ENCODE measurements at regions not wholly inside any gene's neighbourhood (a gene's known extent, or its start where the extent isn't known, plus 50 kb on each side); places are given as distances from the start of the nearest gene placed in this dataset.

- no peak for DNase-seq (ENCODE audit: low read depth in 1 of 2, low spot score in 1 of 2)
- TF ChIP-seq JUND (IDR thresholded peaks at IDR 0.05; ENCODE audit: low read depth), result no peak
- in situ Hi-C loops (cut with HindIII; ENCODE audit: low pct_unique_long_range_greater_than_20kb, low sequenced_read_pairs), result no loop called here
Measured at GRCh38 chr10:91007655-91008054, 86.8 kb upstream of the ANKRD1 start.

- DNase-seq (ENCODE audit: low read depth in 1 of 2, low spot score in 1 of 2), result no peak
- in situ Hi-C loops (cut with HindIII; ENCODE audit: low pct_unique_long_range_greater_than_20kb, low sequenced_read_pairs), result no loop called here
- no peak for TF ChIP-seq JUND (IDR thresholded peaks at IDR 0.05; ENCODE audit: low read depth)
Measured at GRCh38 chr10:91009121-91009520, 88.2 kb upstream of the ANKRD1 start.

- in situ Hi-C loops (cut with HindIII; ENCODE audit: low pct_unique_long_range_greater_than_20kb, low sequenced_read_pairs), result no loop called here
- no peak for TF ChIP-seq JUND (IDR thresholded peaks at IDR 0.05; ENCODE audit: low read depth)
- DNase-seq (ENCODE audit: low read depth in 1 of 2, low spot score in 1 of 2), result no peak
Measured at GRCh38 chr10:91010952-91011351, 90.1 kb upstream of the ANKRD1 start.

GRCh38 chr10:91012502-91012901 lies 91.6 kb upstream of the ANKRD1 start:
- in situ Hi-C loops (cut with HindIII; ENCODE audit: low pct_unique_long_range_greater_than_20kb, low sequenced_read_pairs), result no loop called here
- DNase-seq (ENCODE audit: low read depth in 1 of 2, low spot score in 1 of 2), result no peak
- TF ChIP-seq JUND (IDR thresholded peaks at IDR 0.05; ENCODE audit: low read depth), result no peak

- no peak for DNase-seq (ENCODE audit: low read depth in 1 of 2, low spot score in 1 of 2)
- no peak for TF ChIP-seq JUND (IDR thresholded peaks at IDR 0.05; ENCODE audit: low read depth)
- in situ Hi-C loops (cut with HindIII; ENCODE audit: low pct_unique_long_range_greater_than_20kb, low sequenced_read_pairs), result no loop called here
Measured at GRCh38 chr10:91013985-91014384, 93.1 kb upstream of the ANKRD1 start.

- no peak for TF ChIP-seq JUND (IDR thresholded peaks at IDR 0.05; ENCODE audit: low read depth)
- in situ Hi-C loops (cut with HindIII; ENCODE audit: low pct_unique_long_range_greater_than_20kb, low sequenced_read_pairs), result no loop called here
- DNase-seq (ENCODE audit: low read depth in 1 of 2, low spot score in 1 of 2), result no peak
Measured at GRCh38 chr10:91017198-91017597, 96.3 kb upstream of the ANKRD1 start.

GRCh38 chr10:91021901-91022300 lies 101.0 kb upstream of the ANKRD1 start:
- in situ Hi-C loops (cut with HindIII; ENCODE audit: low pct_unique_long_range_greater_than_20kb, low sequenced_read_pairs), result no loop called here
- no peak for TF ChIP-seq JUND (IDR thresholded peaks at IDR 0.05; ENCODE audit: low read depth)

GRCh38 chr10:91022390-91022789 lies 101.5 kb upstream of the ANKRD1 start:
- TF ChIP-seq JUND (IDR thresholded peaks at IDR 0.05; ENCODE audit: low read depth), result no peak
- no peak for DNase-seq (ENCODE audit: low read depth in 1 of 2, low spot score in 1 of 2)
- in situ Hi-C loops (cut with HindIII; ENCODE audit: low pct_unique_long_range_greater_than_20kb, low sequenced_read_pairs), result no loop called here

More at GRCh38 chr10:91021901-91022300, 101.0 kb upstream of the ANKRD1 start:
- no peak for DNase-seq (ENCODE audit: low read depth in 1 of 2, low spot score in 1 of 2)

GRCh38 chr10:91022924-91023699 lies 102.2 kb upstream of the ANKRD1 start:
- TF ChIP-seq JUND (IDR thresholded peaks at IDR 0.05; ENCODE audit: low read depth), result no peak
- DNase-seq (ENCODE audit: low read depth in 1 of 2, low spot score in 1 of 2), result no peak
- in situ Hi-C loops (cut with HindIII; ENCODE audit: low pct_unique_long_range_greater_than_20kb, low sequenced_read_pairs), result no loop called here

- no peak for DNase-seq (ENCODE audit: low read depth in 1 of 2, low spot score in 1 of 2)
- in situ Hi-C loops (cut with HindIII; ENCODE audit: low pct_unique_long_range_greater_than_20kb, low sequenced_read_pairs), result no loop called here
- TF ChIP-seq JUND (IDR thresholded peaks at IDR 0.05; ENCODE audit: low read depth), result no peak
Measured at GRCh38 chr10:91023700-91024398, 103.0 kb upstream of the ANKRD1 start.

- in situ Hi-C loops (cut with HindIII; ENCODE audit: low pct_unique_long_range_greater_than_20kb, low sequenced_read_pairs), result no loop called here
- no peak for DNase-seq (ENCODE audit: low read depth in 1 of 2, low spot score in 1 of 2)
- no peak for TF ChIP-seq JUND (IDR thresholded peaks at IDR 0.05; ENCODE audit: low read depth)
Measured at GRCh38 chr10:91024541-91024940, 103.7 kb upstream of the ANKRD1 start.

- in situ Hi-C loops (cut with HindIII; ENCODE audit: low pct_unique_long_range_greater_than_20kb, low sequenced_read_pairs), result no loop called here
- TF ChIP-seq JUND (IDR thresholded peaks at IDR 0.05; ENCODE audit: low read depth), result no peak
- no peak for DNase-seq (ENCODE audit: low read depth in 1 of 2, low spot score in 1 of 2)
Measured at GRCh38 chr10:91032611-91033206, 111.8 kb upstream of the ANKRD1 start.

GRCh38 chr10:91033324-91033950 lies 112.5 kb upstream of the ANKRD1 start:
- TF ChIP-seq JUND (IDR thresholded peaks at IDR 0.05; ENCODE audit: low read depth), result no peak
- no peak for DNase-seq (ENCODE audit: low read depth in 1 of 2, low spot score in 1 of 2)
- in situ Hi-C loops (cut with HindIII; ENCODE audit: low pct_unique_long_range_greater_than_20kb, low sequenced_read_pairs), result no loop called here

Data from T47D (cell line).